PC-3 (cell line): ENCODE measurements at regions not wholly inside any gene's neighbourhood (a gene's known extent, or its start where the extent isn't known, plus 50 kb on each side); places are given as distances from the start of the nearest gene placed in this dataset.

ENCODE experiments used
- ATAC-seq: fragments of 200-7000 bp; cut with Tn5 transposase; 2 replicates; pipeline ENCODE4 v1.9.1; 2020; ENCODE audit warnings: mild to moderate bottlenecking, moderate library complexity
- BruUV-seq: library from RNA; stranded (reverse); fragments of 400-500 nt; replicated peaks from 2 replicates; lab custom pipeline; 2021; lab: Mats Ljungman, UMichigan
- CTCF ChIA-PET: fragments of 300-600 bp; sonication (Branson Sonifier 250); formaldehyde crosslinking; loops from one replicate; lab custom pipeline; 2022; ENCODE audit warnings: antibody characterized with exemption; lab: Charles Lee
- POLR2A ChIA-PET: fragments of 300-600 bp; sonication (Branson Sonifier 250); formaldehyde crosslinking; loops from one replicate; lab custom pipeline; 2022; ENCODE audit warnings: antibody characterized with exemption; ENCODE audit not compliant: unreplicated experiment; lab: Charles Lee
- DNase-seq: peaks from one replicate; pipeline ENCODE4 v3.0.0-alpha.2; 2015
- H2AFZ ChIP-seq: fragments of 300-600 bp; sonication (generic); 2 replicates; pipeline ENCODE4 v1.6.0; 2016; ENCODE audit warnings: antibody characterized with exemption, low read length
- H3F3A ChIP-seq: fragments of 300-600 bp; sonication (generic); one replicate; pipeline ENCODE4 v1.6.0; 2017; ENCODE audit warnings: antibody characterized with exemption, low read length, control low read depth, mild to moderate bottlenecking; ENCODE audit not compliant: unreplicated experiment
- H3K27ac ChIP-seq: fragments of 300-600 bp; sonication (generic); 2 replicates; pipeline ENCODE4 v1.5.1; 2016; ENCODE audit warnings: mild to moderate bottlenecking, low read length
- H3K27me3 ChIP-seq: fragments of 300-600 bp; sonication (generic); 2 replicates; pipeline ENCODE4 v1.6.1; 2016; ENCODE audit warnings: low read length, mixed read lengths
- H3K36me3 ChIP-seq: fragments of 300-600 bp; sonication (generic); 2 replicates; pipeline ENCODE4 v1.6.1; 2016; ENCODE audit warnings: low read depth, mixed run types, low read length, mixed read lengths
- H3K4me1 ChIP-seq: fragments of 300-600 bp; sonication (generic); 2 replicates; pipeline ENCODE4 v1.5.1; 2016; ENCODE audit warnings: low read length; ENCODE audit not compliant: insufficient read depth
- H3K4me2 ChIP-seq: fragments of 300-600 bp; sonication (generic); 2 replicates; pipeline ENCODE4 v1.6.0; 2016; ENCODE audit warnings: low read length
- H3K4me3 ChIP-seq: fragments of 300-600 bp; sonication (generic); 2 replicates; pipeline ENCODE4 v1.5.1; 2016; ENCODE audit warnings: mild to moderate bottlenecking, low read length, mixed read lengths
- H3K79me2 ChIP-seq: fragments of 300-600 bp; sonication (generic); 2 replicates; pipeline ENCODE4 v1.6.1; 2017; ENCODE audit warnings: low read length, mixed read lengths
- H3K9ac ChIP-seq: fragments of 300-600 bp; sonication (generic); 2 replicates; pipeline ENCODE4 v1.6.0; 2016; ENCODE audit warnings: mild to moderate bottlenecking, low read length
- H3K9me2 ChIP-seq: fragments of 300-600 bp; sonication (generic); replicated peaks from 2 replicates; pipeline ENCODE4 v1.6.1; 2016; ENCODE audit warnings: mixed run types, low read length, mixed read lengths
- H3K9me3 ChIP-seq: fragments of 300-600 bp; sonication (generic); 2 replicates; pipeline ENCODE4 v1.6.1; 2016; ENCODE audit warnings: low read length, mixed read lengths
- H4K20me1 ChIP-seq: fragments of 300-600 bp; sonication (generic); 2 replicates; pipeline ENCODE4 v1.6.1; 2016; ENCODE audit warnings: low read length, mixed read lengths
- CTCF ChIP-seq: fragments of 300-600 bp; sonication (generic); conservative IDR thresholded peaks from 2 replicates; pipeline ENCODE4 v1.5.1; 2017; ENCODE audit warnings: antibody characterized with exemption, low read depth, mild to moderate bottlenecking, low read length
- EZH2 ChIP-seq: fragments of 300-600 bp; sonication (generic); IDR thresholded peaks from one replicate; pipeline ENCODE4 v1.6.1; 2017; ENCODE audit warnings: antibody characterized with exemption, mild to moderate bottlenecking, low read length; ENCODE audit not compliant: unreplicated experiment
- EZH2phosphoT487 ChIP-seq: fragments of 300-600 bp; sonication (generic); IDR thresholded peaks from 2 replicates; pipeline ENCODE4 v1.6.1; 2018; ENCODE audit warnings: mild to moderate bottlenecking, antibody characterized with exemption, low read length, borderline replicate concordance
- intact Hi-C: fragments of 100-400 bp; cut with micrococcal nuclease; formaldehyde crosslinking; loops from 2 replicates; pipeline ENCODE4 v1.9.0; 2023

DNA sequence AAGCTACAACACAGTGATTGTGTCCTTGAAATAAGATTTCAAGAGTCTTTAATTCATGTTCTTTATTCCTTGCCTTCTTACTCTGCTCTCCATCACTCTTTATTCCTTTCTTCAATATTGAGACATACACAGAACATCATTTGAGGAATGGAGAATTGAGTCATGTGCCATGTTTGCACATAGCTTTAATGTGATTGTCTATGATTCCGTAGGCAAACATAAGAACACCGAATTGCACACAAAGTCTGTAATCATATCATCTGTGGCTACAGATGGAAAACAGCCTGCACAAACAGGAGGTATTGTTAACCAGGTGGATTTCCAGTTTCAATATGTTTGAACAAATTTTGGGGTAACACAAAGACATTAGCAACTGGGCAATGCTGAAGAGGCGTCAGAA lies 571.6 kb upstream of the GJE1 start:
- POLR2A ChIA-PET = no interaction called here
- ATAC-seq = peak; percentile 46

DNA sequence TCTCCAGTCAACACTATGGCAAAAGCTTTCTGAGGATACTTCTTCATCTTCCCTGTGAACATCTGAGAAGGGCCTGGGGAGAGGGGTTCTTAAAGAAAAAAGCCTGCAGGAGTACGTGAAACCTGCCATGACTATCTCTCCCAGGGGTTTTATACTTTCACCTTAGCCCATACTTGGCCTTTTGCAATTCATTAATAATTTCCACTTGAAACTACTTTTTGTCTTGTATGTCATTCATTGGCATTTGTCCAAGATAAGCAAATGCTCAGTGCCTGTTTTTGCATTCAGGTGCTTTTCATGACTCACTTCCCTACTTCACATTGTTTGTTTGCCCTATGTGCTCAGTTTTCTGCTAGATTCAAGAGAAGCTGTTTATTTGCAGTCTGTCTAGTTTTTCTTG lies 580.3 kb upstream of the GJE1 start:
- no peaks in the 10 kb centered on the region for H4K20me1 ChIP-seq
- CTCF ChIA-PET = no interaction called here
- H3K4me3 ChIP-seq = peak overlapping the region; percentile 23; the same call in 1 of the 2 replicates
- intact Hi-C loops = loop anchor here (1.0 to 10.0 kb wide), 5 partner anchors 92 to 632 kb away; no protein-coding TSS in a partner anchor
- peak overlapping the region; percentile 96 for H3K27ac ChIP-seq
- no peak overlapping the region for H2AFZ ChIP-seq
- H3K9me2 ChIP-seq = no peaks in the 10 kb centered on the region
- TF ChIP-seq EZH2 (no peak), CTCF (no peak), EZH2phosphoT487 (no peak)
- peak overlapping the region; percentile 81 for H3K9ac ChIP-seq
- ATAC-seq (peak; percentile 93), DNase-seq (peak; percentile 93)
- no peaks in the 10 kb centered on the region for H3K79me2 ChIP-seq
- no peaks in the 10 kb centered on the region for H3K27me3 ChIP-seq
- H3K36me3 ChIP-seq = peaks cover 17% of the 10 kb centered on the region
- H3F3A ChIP-seq = no peaks in the 10 kb centered on the region
- H3K9me3 ChIP-seq = 0 out of 2 replicates have a peak, but pooled peaks cover 10% of the 10 kb centered on the region
- H3K4me2 ChIP-seq = peak overlapping the region; percentile 64
- no TSS peak for BruUV-seq
- POLR2A ChIA-PET = no interaction called here
- peaks cover 33% of the 10 kb centered on the region for H3K4me1 ChIP-seq

More for the DNA sequence above, 571.6 kb upstream of the GJE1 start:
- no peaks in the 10 kb centered on the region for H3K79me2 ChIP-seq
- TF ChIP-seq EZH2 (no peak), EZH2phosphoT487 (no peak), CTCF (no peak)
- no peak overlapping the region for H3K4me3 ChIP-seq
- peak overlapping the region; percentile 96 for H3K27ac ChIP-seq
- no peaks in the 10 kb centered on the region for H3F3A ChIP-seq
- no peaks in the 10 kb centered on the region for H3K9me3 ChIP-seq
- H3K9me2 ChIP-seq = no peaks in the 10 kb centered on the region
- H4K20me1 ChIP-seq = no peaks in the 10 kb centered on the region
- 0 out of 2 replicates have a peak overlapping the region, but pooled peaks have one; percentile 12 for H2AFZ ChIP-seq
- no TSS peak for BruUV-seq
- peak; percentile 58 for DNase-seq
- CTCF ChIA-PET = interaction anchor here (0.6 kb wide), 1 partner anchor 94 kb away, joined by 6 read pairs; no protein-coding TSS in a partner anchor
- peaks cover 28% of the 10 kb centered on the region for H3K4me1 ChIP-seq
- intact Hi-C loops = loop anchor here (5.0 to 10.0 kb wide), 5 partner anchors 294 to 1119 kb away; no protein-coding TSS in a partner anchor
- no peaks in the 10 kb centered on the region for H3K36me3 ChIP-seq
- H3K27me3 ChIP-seq = no peaks in the 10 kb centered on the region
- no peak overlapping the region for H3K4me2 ChIP-seq
- H3K9ac ChIP-seq = no peak overlapping the region; the same call in 1 of the 2 replicates

DNA sequence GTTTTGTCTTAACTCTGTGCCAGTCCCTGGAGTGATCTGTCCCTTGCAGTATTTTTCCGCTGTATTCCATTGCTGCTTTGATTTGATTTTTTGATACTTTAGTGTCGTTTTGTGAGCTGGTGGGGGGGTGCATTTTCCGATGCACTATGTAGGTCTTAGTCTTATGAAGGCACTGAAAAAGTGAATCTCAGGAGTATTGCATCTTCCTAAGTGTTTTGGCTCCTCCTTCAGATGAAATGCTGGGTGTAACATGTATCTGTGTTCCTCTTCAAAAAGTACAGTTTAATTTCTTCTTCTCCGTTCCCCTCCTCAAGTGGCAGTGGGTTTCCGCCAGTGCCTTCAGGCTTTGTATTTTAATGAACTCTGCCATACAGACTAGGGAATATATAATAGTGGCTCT lies 580.7 kb upstream of the GJE1 start:
- H3K9ac ChIP-seq = peak overlapping the region; percentile 81
- peak; percentile 15 for DNase-seq
- no peaks in the 10 kb centered on the region for H3F3A ChIP-seq
- ChIA-PET CTCF (no interaction called here), POLR2A (no interaction called here)
- no peaks in the 10 kb centered on the region for H3K79me2 ChIP-seq
- H2AFZ ChIP-seq = no peak overlapping the region
- H3K36me3 ChIP-seq = peaks cover 17% of the 10 kb centered on the region
- peak; percentile 45 for ATAC-seq
- H3K4me1 ChIP-seq = peaks cover 33% of the 10 kb centered on the region
- H3K4me3 ChIP-seq = peak overlapping the region; percentile 23; the same call in 1 of the 2 replicates
- H3K9me3 ChIP-seq = 0 out of 2 replicates have a peak, but pooled peaks cover 10% of the 10 kb centered on the region
- intact Hi-C loops = loop anchor here (1.0 to 10.0 kb wide), 5 partner anchors 91 to 631 kb away; no protein-coding TSS in a partner anchor
- no peaks in the 10 kb centered on the region for H3K27me3 ChIP-seq
- no peaks in the 10 kb centered on the region for H4K20me1 ChIP-seq
- TF ChIP-seq EZH2phosphoT487 = no peak
- TF ChIP-seq EZH2 = no peak
- no peak for TF ChIP-seq CTCF
- peak overlapping the region; percentile 96 for H3K27ac ChIP-seq
- TSS peak; percentile 92 for BruUV-seq
- H3K4me2 ChIP-seq = peak overlapping the region; percentile 60
- no peaks in the 10 kb centered on the region for H3K9me2 ChIP-seq
